Hindlimb muscle (tissue), 1 donor: ENCODE measurements at regions not wholly inside any gene's neighbourhood (a gene's known extent, or its start where the extent isn't known, plus 50 kb on each side); places are given as distances from the start of the nearest gene placed in this dataset.
"Not testable (repeated sequence)": the region's sequence is repeated elsewhere in the genome, so short reads cannot be mapped to it uniquely, and the experiment has no call there.

ENCODE experiments used
- DNase-seq: peaks from one replicate; pipeline ENCODE4 v3.0.0-alpha.2; 2013

GRCh38 chr18:11511434-11512095 is 97.8 kb upstream of the SLC35G4 start:
- no peak for DNase-seq

DNA sequence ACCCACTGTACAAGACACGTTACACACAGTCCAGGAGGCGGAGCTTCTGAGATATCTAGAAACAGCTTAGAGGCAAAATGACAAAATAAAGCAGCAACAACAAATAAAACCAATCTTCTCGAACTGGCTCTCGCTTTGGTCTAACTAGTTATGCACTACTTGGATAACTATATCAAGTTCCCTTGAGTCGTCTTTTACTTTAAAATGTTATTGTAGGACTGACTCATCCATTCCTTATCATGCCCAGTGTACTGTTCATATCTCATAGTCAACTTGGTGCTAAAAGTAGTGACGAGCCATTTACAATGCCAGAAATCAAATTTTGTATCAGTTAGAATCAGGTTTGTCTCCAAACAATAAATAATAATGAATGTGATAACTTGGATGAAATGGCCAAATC is 102.5 kb upstream of the SLC35G4 start:
- no peak for DNase-seq

GRCh38 chr18:11505993-11506392 is 103.4 kb upstream of the SLC35G4 start:
- DNase-seq, result no peak

- DNase-seq, result no peak
Observed at GRCh38 chr18:11504962-11505361, 104.4 kb upstream of the SLC35G4 start.

DNA sequence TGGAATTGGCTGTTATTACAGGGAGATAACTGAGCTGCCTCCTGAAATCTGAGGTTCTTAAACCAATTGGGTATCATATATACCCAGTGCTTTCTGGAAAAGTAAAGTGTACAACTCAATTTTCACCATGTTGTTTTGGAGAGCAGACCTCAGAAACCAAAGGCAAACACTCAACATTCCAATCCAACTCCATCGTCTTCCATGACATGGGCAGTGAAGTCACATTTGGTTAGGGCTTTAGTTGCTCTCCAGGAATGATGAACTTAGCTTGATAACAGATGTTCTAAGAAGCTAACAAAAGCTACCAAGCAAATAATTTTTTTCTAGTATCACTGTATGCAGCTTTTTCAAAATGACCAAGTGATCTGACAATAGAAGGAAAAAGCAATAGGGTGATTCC is 107.0 kb upstream of the SLC35G4 start:
- no peak for DNase-seq

DNA sequence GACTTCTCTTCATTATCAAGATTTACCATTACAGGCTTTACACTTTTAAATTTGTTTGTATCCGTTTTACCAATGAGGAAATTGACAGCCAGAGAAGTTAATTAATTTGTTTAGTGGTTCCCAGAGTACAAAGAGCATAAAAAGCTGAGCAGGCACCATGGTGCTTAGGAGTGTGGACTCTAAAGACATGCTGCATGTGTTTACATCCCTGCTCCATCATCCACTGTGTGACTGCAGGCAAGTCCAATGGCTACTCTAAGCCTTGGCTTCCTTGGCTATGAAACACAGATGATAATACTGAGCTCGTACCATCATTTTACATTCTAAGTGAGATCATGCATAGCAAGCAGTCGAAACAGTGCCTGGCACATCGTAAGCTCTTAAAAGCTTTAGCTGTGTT is 108.0 kb upstream of the SLC35G4 start:
- no peak for DNase-seq

GRCh38 chr18:11500153-11501122 is 109.0 kb upstream of the SLC35G4 start:
- no peak for DNase-seq

GRCh38 chr18:11498821-11499220 is 110.6 kb upstream of the SLC35G4 start:
- no peak for DNase-seq

- no peak for DNase-seq
Observed at GRCh38 chr18:11497585-11497984, 111.8 kb upstream of the SLC35G4 start.

DNA sequence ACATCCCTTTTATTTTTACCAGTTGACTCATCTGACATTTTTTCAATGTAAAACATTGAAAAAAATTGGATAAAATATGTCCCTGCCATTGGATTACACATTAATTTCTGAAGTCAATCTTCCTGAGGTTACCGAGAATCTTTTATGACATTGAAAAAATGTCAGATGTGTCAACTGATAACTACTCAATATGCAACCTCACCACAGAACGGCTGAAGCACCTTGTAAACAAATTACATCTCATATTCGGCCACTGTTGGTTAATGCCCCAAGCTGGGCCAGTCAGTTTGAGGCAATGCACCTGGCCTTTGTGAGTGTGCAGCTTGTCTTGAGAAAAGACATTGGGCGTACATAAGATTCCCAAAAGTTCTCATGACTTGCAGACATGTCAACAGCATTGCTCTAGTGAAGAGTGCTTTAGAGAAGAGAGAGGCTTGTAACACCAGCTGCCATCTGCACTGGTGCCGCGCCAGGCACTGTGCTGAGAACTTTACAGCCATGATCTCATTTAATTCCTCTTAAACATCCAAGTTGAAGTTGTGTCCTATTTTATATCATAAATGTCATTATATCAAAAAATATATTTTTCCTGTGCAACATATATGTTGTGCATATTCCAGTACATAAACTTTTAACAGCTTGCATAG is 112.7 kb upstream of the SLC35G4 start:
- no peak for DNase-seq

DNA sequence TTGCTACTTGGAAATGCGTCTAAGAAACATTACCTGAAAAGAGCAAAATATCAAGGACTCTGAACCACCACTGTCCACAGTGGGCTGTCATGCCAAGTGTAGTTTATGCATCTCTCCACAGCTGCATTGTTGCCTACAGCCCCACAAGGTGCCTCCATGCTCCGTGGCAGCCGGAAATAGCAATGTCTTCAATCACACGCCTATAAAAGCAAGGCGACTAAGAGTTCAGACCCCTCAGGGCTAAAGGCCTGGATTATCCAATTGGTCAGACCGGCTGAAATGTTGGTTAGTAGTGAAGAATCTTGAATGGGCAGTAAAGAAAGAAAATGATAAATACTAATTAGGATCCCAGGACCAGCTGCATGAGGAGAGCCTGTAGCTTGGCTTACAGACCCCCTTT is 114.0 kb upstream of the SLC35G4 start:
- DNase-seq, result no peak

DNA sequence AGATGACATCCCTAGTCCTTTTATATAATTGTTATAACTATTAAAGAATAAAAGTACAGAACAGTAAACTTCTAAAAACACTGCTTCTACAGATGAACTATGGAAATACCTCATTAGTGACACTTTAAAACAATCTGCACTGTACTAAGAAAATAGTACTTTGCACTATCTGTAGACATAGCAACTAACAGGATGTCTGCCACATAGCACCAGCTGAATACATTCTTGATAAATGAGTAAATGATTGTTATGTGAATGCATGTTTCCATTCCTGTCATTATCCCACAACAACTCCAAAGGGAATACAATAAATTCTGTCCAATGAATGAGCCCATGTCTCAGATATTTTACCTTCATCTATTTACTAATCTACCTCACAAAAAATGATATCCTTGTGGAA is 115.3 kb upstream of the SLC35G4 start:
- no peak for DNase-seq

DNA sequence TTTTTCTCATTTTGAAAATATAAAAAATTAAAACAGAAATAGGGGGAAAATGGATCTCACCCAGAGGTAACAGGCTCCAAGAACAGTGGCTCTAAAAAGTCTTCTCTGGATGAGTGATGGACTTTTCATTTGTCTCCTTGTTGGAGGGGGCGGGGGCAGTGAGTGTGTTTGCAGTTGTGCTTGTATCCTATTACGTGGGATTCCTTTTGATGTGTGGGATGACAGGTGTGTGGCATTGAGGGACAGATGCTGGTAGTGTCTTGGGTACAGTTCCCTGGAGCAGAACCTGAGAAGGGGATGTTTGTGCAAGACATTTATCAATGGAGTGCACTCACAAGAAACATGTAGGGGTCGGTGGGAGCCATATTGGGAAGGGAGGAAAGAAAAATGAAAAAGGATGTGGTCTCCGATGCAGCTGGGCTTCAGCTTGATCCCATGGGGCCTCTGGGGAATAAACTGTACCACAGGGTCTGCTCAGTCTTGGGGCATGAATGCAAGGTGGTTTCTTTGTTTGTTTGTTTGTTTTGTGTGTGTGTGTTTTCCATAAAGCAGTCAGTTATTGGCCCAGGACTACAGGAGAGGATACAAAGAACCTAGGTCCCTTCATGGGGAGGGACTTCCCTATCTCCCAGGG is 120.0 kb upstream of the SLC35G4 start:
- no peak for DNase-seq

DNA sequence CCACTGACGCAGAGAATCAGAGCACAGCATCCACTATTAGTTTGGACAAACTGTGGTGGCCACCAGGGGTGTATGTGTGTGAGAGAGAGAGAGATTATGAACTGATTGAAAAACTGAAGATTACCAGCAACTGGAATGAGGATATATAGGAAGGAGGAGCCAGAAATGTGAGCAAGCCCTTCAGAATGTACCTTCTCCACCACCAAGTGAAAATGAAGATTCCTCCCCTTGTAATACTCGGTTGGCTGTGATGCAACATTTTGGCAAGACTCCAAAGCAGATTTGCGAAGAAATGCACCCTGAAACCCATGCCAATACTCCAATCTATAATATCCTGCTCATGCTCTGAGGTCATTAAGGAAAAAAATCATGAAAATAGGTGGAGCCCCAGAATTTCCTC is 121.2 kb upstream of the SLC35G4 start:
- DNase-seq, result no peak

DNA sequence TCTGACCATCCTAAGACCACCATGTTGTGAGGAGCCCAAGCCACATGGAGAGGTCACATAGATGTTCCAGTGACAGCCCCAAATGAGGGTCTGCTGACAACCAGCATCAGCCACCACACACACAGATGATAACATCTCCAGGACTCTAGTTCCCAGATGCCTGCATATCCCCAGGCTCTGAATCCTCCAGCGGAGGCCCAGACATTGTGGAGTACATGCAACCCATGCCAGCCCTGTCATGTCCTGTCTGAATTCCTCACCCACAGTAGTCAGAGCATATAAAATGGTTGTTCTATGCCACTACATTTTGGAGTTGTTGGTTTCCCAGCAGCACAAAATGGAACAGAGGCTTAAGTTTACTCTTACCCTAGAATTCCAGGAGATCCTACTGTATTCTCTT is 122.0 kb upstream of the SLC35G4 start:
- DNase-seq, result no peak

GRCh38 chr18:11482271-11482670 is 127.1 kb upstream of the SLC35G4 start:
- no peak for DNase-seq

DNA sequence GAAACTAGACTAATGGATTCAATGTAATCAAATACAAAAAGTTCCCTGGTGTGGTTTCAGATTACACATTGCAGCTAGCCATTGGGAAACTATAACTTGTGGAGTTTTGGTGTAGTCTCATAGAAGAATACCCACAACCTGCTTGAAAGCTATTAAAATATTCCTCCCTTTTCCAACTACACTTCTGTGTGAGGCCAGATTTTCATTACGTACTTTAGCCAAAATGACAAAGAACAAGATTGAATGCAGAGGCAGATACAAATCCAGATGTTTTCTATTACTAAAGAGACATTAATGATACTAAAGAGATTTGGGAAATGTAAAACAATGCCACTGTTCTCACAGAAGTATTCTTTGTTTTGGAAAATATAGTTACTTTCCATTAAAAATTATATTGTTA is 128.7 kb upstream of the SLC35G4 start:
- DNase-seq, result no peak

DNA sequence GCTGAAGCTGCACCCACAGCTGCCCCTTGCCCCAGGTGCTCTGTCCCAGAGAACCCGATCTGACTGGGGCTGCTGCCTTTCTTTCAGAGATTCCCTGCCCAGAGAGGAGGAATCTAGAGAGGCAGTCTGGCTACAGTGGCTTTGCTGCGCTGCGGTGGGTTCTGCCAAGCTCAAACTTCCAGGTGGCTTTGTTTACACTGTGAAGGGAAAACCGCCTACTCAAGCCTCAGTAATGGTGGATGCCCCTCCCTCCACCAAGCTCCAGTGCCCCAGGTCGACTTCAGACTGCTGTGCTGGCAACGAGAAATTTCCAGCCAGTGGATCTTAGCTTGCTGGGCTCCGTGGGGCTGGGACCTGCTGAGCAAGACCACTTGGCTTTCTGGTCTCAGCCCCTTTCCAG is 130.4 kb upstream of the SLC35G4 start:
- not testable (repeated sequence) for DNase-seq

DNA sequence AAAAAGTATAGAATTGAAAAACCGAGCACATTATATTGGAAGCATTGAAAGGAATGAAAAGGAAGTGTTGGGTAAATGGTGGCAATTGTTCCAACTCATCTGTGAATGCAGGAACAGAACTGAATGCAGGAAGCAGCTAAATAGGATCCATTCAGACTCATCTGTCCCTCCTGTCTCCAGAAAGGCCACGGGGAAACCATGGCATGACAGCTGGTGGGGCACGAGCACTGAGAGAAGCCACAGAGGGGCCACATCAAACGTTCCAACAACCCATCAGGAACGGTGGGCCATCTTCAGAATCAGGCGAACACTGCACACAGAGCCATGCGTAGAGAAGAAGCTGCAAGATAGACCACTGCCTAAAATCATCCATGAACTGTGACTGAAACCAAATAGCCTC is 138.5 kb upstream of the SLC35G4 start:
- no peak for DNase-seq

DNA sequence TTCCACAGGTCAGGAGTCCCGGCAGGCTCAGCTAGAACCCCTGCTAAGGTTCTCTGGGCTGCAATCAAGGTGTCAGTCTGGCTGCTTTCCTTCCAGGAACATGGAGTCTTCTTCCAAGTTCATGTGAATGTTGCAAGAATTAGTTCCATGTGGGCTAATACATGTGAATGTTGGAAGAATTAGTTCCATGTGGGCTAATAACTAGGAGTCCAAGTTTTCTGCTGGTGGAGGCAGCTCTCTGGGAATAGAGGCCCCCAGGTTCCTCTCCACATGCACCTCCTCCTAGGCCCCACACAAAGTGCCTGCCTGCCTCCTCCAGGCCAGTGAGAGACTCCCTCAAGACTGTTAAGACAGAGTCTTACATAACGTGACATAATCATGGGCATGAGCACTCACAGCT is 140.8 kb upstream of the SLC35G4 start:
- no peak for DNase-seq

- DNase-seq, result no peak
Observed at GRCh38 chr18:11468120-11468519, 141.3 kb upstream of the SLC35G4 start.

- no peak for DNase-seq
Observed at GRCh38 chr18:11467611-11468010, 141.8 kb upstream of the SLC35G4 start.

- DNase-seq, result no peak
Observed at GRCh38 chr18:11464129-11464528, 145.3 kb upstream of the SLC35G4 start.
